Umbilical cord (tissue), 1 donor: ENCODE measurements at regions not wholly inside any gene's neighbourhood (a gene's known extent, or its start where the extent isn't known, plus 50 kb on each side); places are given as distances from the start of the nearest gene placed in this dataset.
"Not testable (repeated sequence)": the region's sequence is repeated elsewhere in the genome, so short reads cannot be mapped to it uniquely, and the experiment has no call there.

ENCODE experiments used
- DNase-seq: peaks from one replicate; pipeline ENCODE4 v3.0.0-alpha.2; 2015; ENCODE audit warnings: low spot score

GRCh38 chr14:98218218-98218617 is 1053.8 kb downstream of the BCL11B start:
- no peak for DNase-seq

- no peak for DNase-seq
These were observed 1052.4 kb downstream of the BCL11B start for GRCh38 chr14:98219638-98220037.

GRCh38 chr14:98223106-98223505 is 1048.9 kb downstream of the BCL11B start:
- no peak for DNase-seq

GRCh38 chr14:98223710-98224109 is 1048.3 kb downstream of the BCL11B start:
- DNase-seq: not testable (repeated sequence)

GRCh38 chr14:98226411-98226810 is 1045.6 kb downstream of the BCL11B start:
- DNase-seq: no peak

- no peak for DNase-seq
These were observed 1044.8 kb downstream of the BCL11B start for GRCh38 chr14:98227000-98227726.

GRCh38 chr14:98227727-98228111 is 1044.3 kb downstream of the BCL11B start:
- no peak for DNase-seq

GRCh38 chr14:98229656-98230366 is 1042.2 kb downstream of the BCL11B start:
- no peak for DNase-seq

GRCh38 chr14:98230411-98230810 is 1041.6 kb downstream of the BCL11B start:
- no peak for DNase-seq

GRCh38 chr14:98231210-98231609 is 1040.8 kb downstream of the BCL11B start:
- no peak for DNase-seq

- no peak for DNase-seq
These were observed 1038.3 kb downstream of the BCL11B start for GRCh38 chr14:98233656-98234055.

GRCh38 chr14:98234208-98234607 is 1037.8 kb downstream of the BCL11B start:
- no peak for DNase-seq

GRCh38 chr14:98236314-98236713 is 1035.7 kb downstream of the BCL11B start:
- DNase-seq: no peak

- DNase-seq: no peak
These were observed 1034.1 kb downstream of the BCL11B start for GRCh38 chr14:98237939-98238338.

- no peak for DNase-seq
These were observed 1031.6 kb downstream of the BCL11B start for GRCh38 chr14:98240376-98240775.

GRCh38 chr14:98242903-98243302 is 1029.1 kb downstream of the BCL11B start:
- DNase-seq: no peak

GRCh38 chr14:98243332-98243731 is 1028.7 kb downstream of the BCL11B start:
- no peak for DNase-seq

- no peak for DNase-seq
These were observed 1027.6 kb downstream of the BCL11B start for GRCh38 chr14:98244162-98244948.

- no peak for DNase-seq
These were observed 1026.9 kb downstream of the BCL11B start for GRCh38 chr14:98244966-98245569.

- no peak for DNase-seq
These were observed 1022.9 kb downstream of the BCL11B start for GRCh38 chr14:98249057-98249456.

- no peak for DNase-seq
These were observed 1022.5 kb downstream of the BCL11B start for GRCh38 chr14:98249476-98249875.

- DNase-seq: no peak
These were observed 1019.2 kb downstream of the BCL11B start for GRCh38 chr14:98252820-98253219.
